Bronchial epithelial cell (primary cell): ENCODE measurements at regions not wholly inside any gene's neighbourhood (a gene's known extent, or its start where the extent isn't known, plus 50 kb on each side); places are given as distances from the start of the nearest gene placed in this dataset.

Experiments
- DNase-seq: peaks from one replicate; pipeline ENCODE4 v3.0.0-alpha.2; 2010; ENCODE audit warnings: low read depth
- FAIRE-seq: peaks from 2 replicates; lab custom pipeline; 2011; peaks lifted over from hg19 to GRCh38; lab: Jason Lieb, UNC
- H3K27me3 ChIP-seq: 2 replicates; pipeline ENCODE4 v1.5.1; 2011; ENCODE audit warnings: low read length; ENCODE audit not compliant: control insufficient read depth, insufficient read depth
- H3K36me3 ChIP-seq: 2 replicates; pipeline ENCODE4 v1.5.1; 2011; ENCODE audit warnings: low read length; ENCODE audit not compliant: control insufficient read depth, insufficient read depth
- H3K4me3 ChIP-seq: 2 replicates; pipeline ENCODE4 v1.5.1; 2011; ENCODE audit warnings: mild to moderate bottlenecking, low read depth, low read length, control low read depth
- TF ChIP-seq, protein P1 (sequence below): IDR thresholded peaks from 2 replicates; pipeline ENCODE4 v1.5.1; 2011; ENCODE audit warnings: mild to moderate bottlenecking, moderate library complexity, low read length, control low read depth, inconsistent platforms; ENCODE audit not compliant: insufficient read depth, severe bottlenecking

DNA sequence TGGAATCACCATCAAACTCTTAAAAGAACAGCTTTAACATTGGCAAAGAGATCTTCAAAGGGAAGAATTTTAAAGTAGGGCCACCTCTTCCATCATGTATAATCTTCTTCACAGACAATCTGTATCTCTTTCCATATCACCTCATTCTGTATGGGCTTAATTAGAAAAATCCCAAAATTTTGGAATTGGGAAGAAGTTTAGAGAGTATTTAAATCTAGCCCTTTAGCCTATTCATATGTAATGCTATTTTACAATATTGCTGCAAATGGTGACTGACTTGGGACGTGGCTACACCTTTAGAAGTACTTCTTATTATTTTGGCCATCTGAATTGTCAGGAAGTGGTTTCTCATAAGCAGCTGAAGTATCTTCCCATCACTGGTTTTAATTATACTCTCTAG is 474.3 kb downstream of the RFPL4B start:
- no peaks in the 10 kb centered on the region for H3K36me3 ChIP-seq
- no peak overlapping the region for H3K4me3 ChIP-seq
- no peaks in the 10 kb centered on the region for H3K27me3 ChIP-seq
- no peak for DNase-seq
- TF ChIP-seq, protein P1, sequence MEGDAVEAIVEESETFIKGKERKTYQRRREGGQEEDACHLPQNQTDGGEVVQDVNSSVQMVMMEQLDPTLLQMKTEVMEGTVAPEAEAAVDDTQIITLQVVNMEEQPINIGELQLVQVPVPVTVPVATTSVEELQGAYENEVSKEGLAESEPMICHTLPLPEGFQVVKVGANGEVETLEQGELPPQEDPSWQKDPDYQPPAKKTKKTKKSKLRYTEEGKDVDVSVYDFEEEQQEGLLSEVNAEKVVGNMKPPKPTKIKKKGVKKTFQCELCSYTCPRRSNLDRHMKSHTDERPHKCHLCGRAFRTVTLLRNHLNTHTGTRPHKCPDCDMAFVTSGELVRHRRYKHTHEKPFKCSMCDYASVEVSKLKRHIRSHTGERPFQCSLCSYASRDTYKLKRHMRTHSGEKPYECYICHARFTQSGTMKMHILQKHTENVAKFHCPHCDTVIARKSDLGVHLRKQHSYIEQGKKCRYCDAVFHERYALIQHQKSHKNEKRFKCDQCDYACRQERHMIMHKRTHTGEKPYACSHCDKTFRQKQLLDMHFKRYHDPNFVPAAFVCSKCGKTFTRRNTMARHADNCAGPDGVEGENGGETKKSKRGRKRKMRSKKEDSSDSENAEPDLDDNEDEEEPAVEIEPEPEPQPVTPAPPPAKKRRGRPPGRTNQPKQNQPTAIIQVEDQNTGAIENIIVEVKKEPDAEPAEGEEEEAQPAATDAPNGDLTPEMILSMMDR = no peak
- FAIRE-seq = no peak

DNA sequence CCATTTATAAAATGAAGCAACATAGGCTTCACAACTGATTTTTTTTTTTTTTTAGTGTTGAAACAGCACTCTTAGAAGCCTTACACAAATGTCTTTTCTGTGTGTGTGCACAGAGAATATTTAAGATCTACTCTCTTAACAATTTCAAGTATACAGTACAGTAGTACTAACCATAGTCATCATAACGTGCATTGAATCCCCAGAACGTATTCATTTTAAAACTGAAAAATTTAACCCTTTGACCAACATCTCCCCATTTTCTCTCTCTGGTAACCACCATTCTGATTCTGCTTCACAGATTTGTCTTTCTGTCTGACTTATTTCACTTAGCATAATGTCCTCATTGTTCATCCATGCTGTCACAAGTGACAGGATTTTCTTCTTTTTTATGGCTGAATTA is 475.6 kb downstream of the RFPL4B start:
- no peak for FAIRE-seq

DNA sequence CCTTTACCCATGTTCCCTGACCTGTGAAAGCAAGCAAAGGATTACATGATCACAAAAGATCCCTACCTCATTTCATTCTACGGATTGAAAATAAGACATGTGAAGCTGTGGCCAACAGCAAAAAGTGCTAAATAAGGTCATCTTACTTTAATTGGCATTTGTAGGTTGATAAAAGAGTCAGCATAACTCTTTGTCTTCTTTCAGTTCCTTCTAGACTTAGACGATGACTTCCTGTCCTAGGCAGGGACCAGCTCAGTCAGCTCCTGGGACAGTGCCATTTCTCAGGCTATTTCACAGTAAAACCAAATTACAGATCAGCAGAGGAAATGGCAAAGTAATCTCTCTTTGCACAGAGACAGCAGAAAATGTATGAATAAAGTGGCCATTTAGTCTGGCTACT is 480.7 kb downstream of the RFPL4B start:
- TF ChIP-seq, protein P1 = no peak
- H3K36me3 ChIP-seq = no peaks in the 10 kb centered on the region
- H3K27me3 ChIP-seq = no peaks in the 10 kb centered on the region
- FAIRE-seq (no peak), DNase-seq (no peak)
- H3K4me3 ChIP-seq = no peak overlapping the region

More for the DNA sequence above, 475.6 kb downstream of the RFPL4B start:
- Histone ChIP-seq H3K27me3 (no peaks in the 10 kb centered on the region), H3K4me3 (no peak overlapping the region), H3K36me3 (no peaks in the 10 kb centered on the region)
- TF ChIP-seq, protein P1 = no peak
- no peak for DNase-seq

- H3K27me3 ChIP-seq = no peaks in the 10 kb centered on the region
- no peaks in the 10 kb centered on the region for H3K36me3 ChIP-seq
- TF ChIP-seq, protein P1 = no peak
- FAIRE-seq = no peak
- DNase-seq = peak; percentile 33
- H3K4me3 ChIP-seq = no peak overlapping the region
Measured at GRCh38 chr6:112831022-112831421, 483.9 kb downstream of the RFPL4B start.

GRCh38 chr6:112833581-112834131 is 486.5 kb downstream of the RFPL4B start:
- no peaks in the 10 kb centered on the region for H3K36me3 ChIP-seq
- peak; percentile 5 for DNase-seq
- TF ChIP-seq, protein P1 = no peak
- no peak for FAIRE-seq
- H3K27me3 ChIP-seq = no peaks in the 10 kb centered on the region
- H3K4me3 ChIP-seq = no peak overlapping the region

- Histone ChIP-seq H3K36me3 (no peaks in the 10 kb centered on the region), H3K4me3 (no peak overlapping the region), H3K27me3 (no peaks in the 10 kb centered on the region)
- DNase-seq (no peak), FAIRE-seq (no peak)
- TF ChIP-seq, protein P1 = no peak
Measured at GRCh38 chr6:112835078-112835477, 487.9 kb downstream of the RFPL4B start.
